Ectodermal cell (in vitro differentiated cells): ENCODE measurements at regions not wholly inside any gene's neighbourhood (a gene's known extent, or its start where the extent isn't known, plus 50 kb on each side); places are given as distances from the start of the nearest gene placed in this dataset.

Source experiments
- H3K27ac ChIP-seq: 2 replicates; pipeline ENCODE4 v1.7.0; 2013; ENCODE audit warnings: mild to moderate bottlenecking, low read depth, low read length; ENCODE audit not compliant: insufficient read depth, poor library complexity, severe bottlenecking
- H3K27me3 ChIP-seq: 2 replicates; pipeline ENCODE4 v1.7.0; 2013; ENCODE audit warnings: mild to moderate bottlenecking, low read length; ENCODE audit not compliant: insufficient read depth, control insufficient read depth, poor library complexity, severe bottlenecking
- H3K36me3 ChIP-seq: one replicate; pipeline ENCODE4 v1.7.0; 2013; ENCODE audit warnings: low read length; ENCODE audit not compliant: control insufficient read depth, insufficient read depth
- H3K4me1 ChIP-seq: one replicate; pipeline ENCODE4 v1.7.0; 2013; ENCODE audit warnings: low read length; ENCODE audit not compliant: control insufficient read depth, insufficient read depth
- H3K4me3 ChIP-seq: 2 replicates; pipeline ENCODE4 v1.7.0; 2013; ENCODE audit warnings: low read depth, low read length, control low read depth; ENCODE audit not compliant: insufficient read depth
- H3K9me3 ChIP-seq: 2 replicates; pipeline ENCODE4 v1.7.0; 2013; ENCODE audit warnings: mild to moderate bottlenecking, low read length, moderate library complexity; ENCODE audit not compliant: control insufficient read depth
- WGBS, 2 experiments: methylation state at CpG; one replicate each; pipeline ENCODE4 v1.1.7; 2013; ENCODE audit warnings: missing lambda C conversion rate in 2 of 2; 5-methylcytosine and 5-hydroxymethylcytosine counted together

DNA sequence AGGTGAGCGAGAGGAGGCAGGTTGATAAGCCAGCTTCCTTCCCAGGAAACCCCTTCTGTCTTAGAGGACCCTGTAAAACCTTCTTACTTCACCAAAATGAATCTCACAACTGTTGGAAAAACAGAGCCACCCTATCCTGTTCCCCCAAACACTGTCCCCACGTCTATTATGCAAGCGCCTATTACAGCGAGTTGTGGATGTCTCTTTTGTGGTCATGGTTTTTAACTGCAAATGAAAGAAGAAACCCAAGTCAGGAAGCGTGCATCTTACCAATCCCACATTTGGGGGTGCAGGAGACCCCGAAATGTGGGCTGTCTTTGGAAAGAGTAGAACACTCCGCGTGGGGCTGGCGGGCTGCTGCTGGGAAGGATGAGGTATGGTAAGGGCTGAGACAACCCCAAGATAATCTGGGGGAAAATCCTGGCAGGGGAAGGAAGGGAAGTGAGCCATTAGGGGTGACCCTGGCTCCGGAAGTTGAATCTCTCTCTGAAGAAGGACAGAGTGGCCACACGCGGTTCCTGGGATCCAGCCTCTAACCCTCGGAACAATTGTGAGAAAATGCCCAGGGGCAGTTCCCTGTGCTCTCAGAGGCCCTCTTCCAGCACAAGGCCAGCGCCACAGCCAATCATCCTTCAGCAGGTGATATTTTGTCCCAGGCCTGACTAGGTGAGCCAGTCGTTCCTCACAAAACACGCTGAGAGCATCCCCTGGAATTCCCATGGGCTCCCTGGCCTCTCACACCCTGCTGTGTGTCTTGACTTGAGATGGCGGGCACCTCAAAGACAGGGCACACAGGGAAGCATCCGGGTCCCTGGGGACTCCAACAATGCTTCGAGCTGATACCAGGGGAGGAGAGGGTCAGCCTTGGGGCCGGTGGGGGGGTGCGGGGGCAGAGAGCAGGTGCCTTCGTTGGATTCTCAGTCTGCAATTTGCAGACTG, 168.5 kb upstream of the IRF2BP2 start:
- Histone ChIP-seq H3K27me3 (no peaks in the 10 kb centered on the region), H3K4me3 (no peak overlapping the region), H3K36me3 (no peaks in the 10 kb centered on the region), H3K4me1 (peaks cover 17% of the 10 kb centered on the region), H3K27ac (no peak overlapping the region), H3K9me3 (no peaks in the 10 kb centered on the region)
- 84 to 85% methylated on average over 22 of the region's 22 CpGs for WGBS, 2 experiments

DNA sequence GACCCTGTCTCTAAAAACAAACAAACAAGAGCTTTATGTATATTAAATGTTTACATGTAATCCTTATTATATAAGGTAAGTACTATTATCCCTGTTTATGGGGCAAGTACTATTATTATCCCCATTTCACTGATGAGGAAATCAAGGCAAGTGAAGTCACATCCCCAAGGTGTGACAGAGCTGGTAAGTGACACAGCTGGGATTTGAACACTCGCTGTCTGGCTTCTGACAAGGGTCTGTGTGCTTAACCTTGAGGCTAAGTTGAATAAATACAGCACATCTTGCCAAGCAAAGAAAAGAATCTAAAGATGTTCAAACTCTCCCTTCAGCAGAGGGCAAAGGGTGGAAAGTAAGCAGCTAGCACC, 167.9 kb upstream of the IRF2BP2 start:
- Histone ChIP-seq H3K36me3 (no peaks in the 10 kb centered on the region), H3K4me1 (peaks cover 12% of the 10 kb centered on the region), H3K9me3 (no peaks in the 10 kb centered on the region), H3K27ac (no peak overlapping the region), H3K4me3 (no peak overlapping the region), H3K27me3 (no peaks in the 10 kb centered on the region)
- 92 to 96% methylated on average over 1 of the region's 1 CpG for whole genome bisulfite sequencing, 2 experiments

DNA sequence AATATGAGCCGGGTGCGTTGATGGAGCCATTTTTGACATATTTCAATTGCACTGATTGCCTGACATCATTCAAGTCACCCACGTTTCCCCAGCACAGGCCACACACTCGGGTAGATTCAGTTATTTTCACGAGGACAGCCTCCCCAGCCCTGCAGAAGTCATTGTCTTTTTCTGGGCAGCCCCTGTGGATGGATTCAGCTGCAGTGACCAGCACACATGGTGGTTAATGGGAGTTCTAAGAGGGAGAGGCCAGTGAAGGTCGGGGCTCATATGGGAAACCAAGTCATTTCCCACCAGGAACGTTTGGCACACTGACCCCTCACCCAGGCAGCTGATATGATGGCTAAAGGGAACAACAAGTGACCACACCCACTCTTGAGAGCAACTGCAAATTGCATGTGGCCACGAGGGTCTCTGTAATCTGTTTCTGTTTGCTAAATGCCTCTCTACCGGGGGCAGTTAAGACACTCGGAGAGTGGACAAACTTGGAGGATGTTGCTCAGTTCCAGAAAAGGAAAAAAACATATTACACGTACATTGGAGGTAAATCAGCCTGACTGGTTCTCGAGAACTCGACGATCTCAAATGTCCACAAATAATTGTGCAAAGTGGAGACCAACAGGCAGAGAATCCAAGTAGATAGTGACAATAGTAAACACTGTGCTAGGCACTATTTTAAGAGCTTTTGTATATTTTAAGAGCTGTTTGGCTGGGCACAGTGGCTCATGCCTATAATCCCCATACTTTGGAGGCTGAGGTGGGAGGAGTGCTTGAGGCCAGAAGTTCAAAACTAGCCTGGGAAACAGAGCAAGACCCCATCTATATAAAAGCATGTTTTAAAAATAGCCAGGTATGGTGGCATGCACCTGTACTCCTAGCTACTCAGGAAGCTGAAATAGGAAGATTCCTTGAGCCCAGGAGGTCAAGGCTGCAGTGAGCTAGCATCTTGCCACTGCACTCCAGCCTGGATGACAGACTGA, 167.2 kb upstream of the IRF2BP2 start:
- no peak overlapping the region for H3K27ac ChIP-seq
- H3K4me3 ChIP-seq = no peak overlapping the region
- WGBS, 2 experiments = 87 to 88% methylated on average over 14 of the region's 14 CpGs
- peaks cover 9% of the 10 kb centered on the region for H3K4me1 ChIP-seq
- H3K9me3 ChIP-seq = no peaks in the 10 kb centered on the region
- no peaks in the 10 kb centered on the region for H3K36me3 ChIP-seq
- no peaks in the 10 kb centered on the region for H3K27me3 ChIP-seq

DNA sequence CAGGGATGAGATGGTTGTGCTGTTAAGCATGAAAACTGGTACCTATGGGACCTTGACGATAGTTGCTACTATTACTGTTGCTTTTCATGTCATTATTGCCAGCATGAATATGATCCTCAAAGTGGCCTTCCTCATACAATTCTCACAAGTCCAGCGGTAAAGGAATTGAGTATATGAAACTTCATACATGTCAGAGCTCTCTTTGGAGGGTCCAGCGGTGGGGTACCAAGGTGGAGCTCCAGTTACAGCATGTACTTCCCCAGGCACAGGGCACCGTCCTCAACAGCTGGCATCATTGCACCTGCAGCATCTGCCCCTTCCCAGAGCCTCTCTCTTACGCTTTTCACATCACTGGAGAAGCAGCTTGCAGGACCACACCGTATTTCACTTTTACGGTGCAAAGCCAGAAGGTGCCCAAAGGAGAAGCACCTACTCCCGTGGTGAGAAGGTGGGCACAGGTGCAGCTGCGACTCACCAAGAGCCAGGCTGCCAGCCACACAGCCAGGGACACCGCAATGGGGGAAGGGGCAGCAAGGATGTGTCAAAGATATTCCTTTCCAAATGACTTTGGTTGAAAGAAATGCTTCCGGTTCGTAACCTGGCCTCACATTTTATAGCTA, 166.4 kb upstream of the IRF2BP2 start:
- Histone ChIP-seq H3K27ac (no peak overlapping the region), H3K36me3 (no peaks in the 10 kb centered on the region)
- WGBS, 2 experiments = 94% methylated on average over 12 of the region's 12 CpGs

DNA sequence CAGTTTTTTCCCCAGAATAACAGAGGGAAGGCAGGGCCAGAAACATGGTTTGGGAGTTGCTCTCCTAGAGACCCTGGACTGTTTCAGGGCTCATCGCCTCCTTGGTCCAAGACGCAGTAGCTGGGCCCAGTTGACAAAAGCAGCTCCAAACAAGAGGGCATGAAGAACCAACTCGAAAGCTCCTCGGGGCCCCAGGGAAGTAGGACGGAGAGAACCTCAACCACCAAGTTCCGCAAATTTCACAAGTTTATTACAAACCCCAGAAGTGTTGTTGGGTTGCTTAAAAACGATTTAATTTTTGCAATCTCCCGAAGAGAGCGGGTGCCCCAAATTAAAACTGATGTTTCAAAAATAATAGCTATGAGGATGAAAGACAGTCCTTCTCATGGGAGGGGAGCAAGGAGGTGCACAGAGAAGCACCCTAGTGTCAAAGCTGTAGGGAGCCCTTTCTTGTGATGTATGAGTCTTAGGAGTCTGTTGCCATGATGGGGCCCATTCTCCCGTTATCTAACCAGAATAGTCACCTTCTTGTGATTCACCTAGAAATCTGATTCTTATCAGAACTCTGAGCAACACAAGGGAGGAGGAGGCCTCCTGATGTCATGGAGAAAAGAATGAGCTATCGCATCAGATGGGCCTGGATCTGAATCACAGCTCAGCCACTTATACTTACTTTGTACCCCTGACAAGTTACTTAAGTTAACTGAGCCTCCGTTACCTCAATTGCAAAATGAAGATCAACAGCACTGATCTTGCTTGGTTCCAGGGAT, 165.7 kb upstream of the IRF2BP2 start:
- 96 to 97% methylated on average over 12 of the region's 12 CpGs for WGBS, 2 experiments
- H3K27ac ChIP-seq = no peak overlapping the region
- peaks cover 3% of the 10 kb centered on the region for H3K27me3 ChIP-seq
- H3K9me3 ChIP-seq = no peaks in the 10 kb centered on the region
- H3K36me3 ChIP-seq = no peaks in the 10 kb centered on the region
- H3K4me3 ChIP-seq = no peak overlapping the region
- H3K4me1 ChIP-seq = peaks cover 15% of the 10 kb centered on the region

More for the DNA sequence above, 166.4 kb upstream of the IRF2BP2 start:
- no peak overlapping the region for H3K4me3 ChIP-seq
- H3K4me1 ChIP-seq = peaks cover 15% of the 10 kb centered on the region
- no peaks in the 10 kb centered on the region for H3K27me3 ChIP-seq
- no peaks in the 10 kb centered on the region for H3K9me3 ChIP-seq

DNA sequence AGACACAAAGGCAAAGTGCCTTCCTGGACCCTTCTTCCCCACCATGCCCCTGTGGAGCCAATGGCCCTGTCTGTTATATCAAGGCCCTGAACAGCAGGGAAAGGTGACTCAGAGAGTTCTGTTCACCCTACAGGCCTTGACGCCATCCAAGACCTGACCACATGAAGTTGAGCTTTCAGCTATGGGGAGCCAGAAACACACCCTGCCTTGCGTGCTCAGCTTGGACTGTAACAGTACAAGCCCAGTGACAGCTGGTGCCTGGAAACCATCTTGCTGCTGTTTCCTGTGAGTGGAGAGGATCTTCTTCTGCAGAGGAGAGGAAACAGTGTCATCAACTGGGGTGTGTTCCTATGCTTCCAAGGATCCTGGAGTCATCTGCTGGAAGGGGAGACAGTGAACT, 165.0 kb upstream of the IRF2BP2 start:
- peaks cover 5% of the 10 kb centered on the region for H3K27me3 ChIP-seq
- H3K4me3 ChIP-seq = no peak overlapping the region
- peaks cover 21% of the 10 kb centered on the region for H3K4me1 ChIP-seq
- H3K36me3 ChIP-seq = no peaks in the 10 kb centered on the region
- no peaks in the 10 kb centered on the region for H3K9me3 ChIP-seq
- 93 to 100% methylated on average over 2 of the region's 2 CpGs for WGBS, 2 experiments
- H3K27ac ChIP-seq = no peak overlapping the region

DNA sequence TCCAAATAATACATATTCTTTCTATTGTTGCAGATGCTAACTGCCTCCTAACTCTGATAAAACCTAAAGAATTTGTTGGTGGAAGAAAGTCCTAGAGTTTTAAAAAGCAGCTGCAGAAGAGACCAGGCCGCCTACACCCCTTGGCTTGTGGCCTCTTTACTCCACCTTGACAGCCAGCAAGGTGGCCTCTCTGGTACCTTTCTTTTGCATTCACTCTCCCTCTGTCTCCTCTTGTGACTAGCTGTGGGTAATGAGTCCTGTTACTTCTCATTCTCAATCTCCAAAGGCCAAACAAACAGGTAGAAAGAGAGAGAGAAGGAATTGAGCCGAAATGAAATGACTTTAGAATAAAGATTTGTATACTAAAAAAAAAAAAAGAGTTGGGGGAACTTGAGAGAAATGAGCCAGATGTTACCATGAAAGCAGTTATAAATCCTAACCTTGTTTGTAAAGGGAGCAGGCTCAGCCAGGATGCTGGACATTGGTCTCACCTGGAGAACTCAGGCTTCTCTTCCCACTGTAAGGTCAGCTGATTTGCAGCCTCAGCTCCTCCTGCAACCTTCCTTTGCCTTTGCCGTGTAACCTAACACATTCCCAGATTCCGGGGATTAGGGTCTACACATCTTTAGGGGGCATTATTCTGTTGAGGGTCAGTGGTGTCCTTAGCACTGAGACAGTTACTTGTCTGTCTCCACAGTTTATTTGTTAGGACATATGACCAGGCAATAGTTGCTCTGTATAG, 164.1 kb upstream of the IRF2BP2 start:
- H3K27me3 ChIP-seq = peaks cover 5% of the 10 kb centered on the region
- H3K4me3 ChIP-seq = no peak overlapping the region
- WGBS, 2 experiments = 95 to 96% methylated on average over 4 of the region's 4 CpGs
- H3K36me3 ChIP-seq = no peaks in the 10 kb centered on the region
- H3K4me1 ChIP-seq = peaks cover 30% of the 10 kb centered on the region
- no peaks in the 10 kb centered on the region for H3K9me3 ChIP-seq
- no peak overlapping the region for H3K27ac ChIP-seq

DNA sequence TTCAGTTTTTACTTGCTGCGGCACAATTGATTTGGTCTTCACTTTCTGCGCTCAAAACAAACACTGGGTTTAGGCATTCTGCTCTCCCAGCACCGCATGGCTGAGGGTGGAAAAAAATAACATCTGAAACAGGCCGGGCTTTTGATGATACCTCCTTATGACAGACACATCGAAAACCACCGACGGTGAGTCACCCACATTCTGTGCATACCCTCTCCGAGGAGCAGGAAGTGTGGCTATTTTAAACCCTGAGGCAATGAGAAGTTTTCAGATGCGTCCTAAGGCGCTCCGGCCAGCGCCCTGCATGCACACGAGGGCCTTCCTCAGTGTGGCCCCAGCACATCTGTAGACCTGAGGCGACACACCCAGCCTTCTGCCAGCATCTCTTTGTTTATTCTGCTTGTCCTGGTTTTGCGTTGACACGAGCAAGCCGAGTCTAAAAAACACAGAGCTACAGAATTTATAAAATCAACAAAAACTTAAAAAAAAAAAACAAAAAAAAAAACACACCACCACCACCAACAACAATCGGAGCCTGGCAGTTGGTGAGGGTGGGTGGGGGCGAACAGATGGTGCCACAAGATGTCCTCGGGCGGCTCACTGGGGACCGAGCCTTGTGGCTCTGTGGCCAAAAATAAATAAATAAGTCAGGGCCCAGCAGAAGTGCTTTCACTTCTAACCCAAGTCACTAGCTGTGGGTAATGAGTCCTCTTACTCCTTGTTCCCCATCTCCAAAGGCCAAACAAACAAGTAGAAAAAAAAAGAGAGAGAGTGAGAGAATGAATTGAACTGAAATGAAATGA, 162.6 kb upstream of the IRF2BP2 start:
- Histone ChIP-seq H3K36me3 (no peaks in the 10 kb centered on the region), H3K27ac (no peak overlapping the region), H3K4me3 (no peak overlapping the region), H3K27me3 (peaks cover 5% of the 10 kb centered on the region), H3K4me1 (peaks cover 26% of the 10 kb centered on the region), H3K9me3 (no peaks in the 10 kb centered on the region)
- WGBS, 2 experiments = 75 to 76% methylated on average over 22 of the region's 22 CpGs
